Lower lobe of right lung (tissue), 2 donors: ENCODE measurements at regions not wholly inside any gene's neighbourhood (a gene's known extent, or its start where the extent isn't known, plus 50 kb on each side); places are given as distances from the start of the nearest gene placed in this dataset.

Source experiments
- ATAC-seq, 2 donors: fragments of 200-7000 bp; cut with Tn5 transposase; one replicate each; pipeline ENCODE4 v1.9.1; 2020 to 2022; ENCODE audit warnings: mild to moderate bottlenecking in 2 of 2, moderate library complexity in 2 of 2
- DNase-seq: peaks from one replicate; pipeline ENCODE4 v3.0.0-alpha.2; 2020
- H3K27ac ChIP-seq: fragments of 200-600 bp; one replicate; pipeline ENCODE4 v1.8.0; 2022
- H3K27me3 ChIP-seq: fragments of 200-600 bp; one replicate; pipeline ENCODE4 v1.8.0; 2022; ENCODE audit warnings: low read depth
- H3K36me3 ChIP-seq: fragments of 200-600 bp; one replicate; pipeline ENCODE4 v1.8.0; 2022; ENCODE audit warnings: mild to moderate bottlenecking
- H3K4me1 ChIP-seq: fragments of 200-600 bp; one replicate; pipeline ENCODE4 v1.8.0; 2022
- H3K4me3 ChIP-seq: fragments of 200-600 bp; one replicate; pipeline ENCODE4 v1.8.0; 2022; ENCODE audit warnings: mild to moderate bottlenecking
- H3K9me3 ChIP-seq: fragments of 200-600 bp; one replicate; pipeline ENCODE4 v1.8.0; 2022
- CTCF ChIP-seq: fragments of 200-600 bp; IDR thresholded peaks from one replicate; pipeline ENCODE4 v1.8.0; 2022; ENCODE audit warnings: antibody characterized with exemption, mild to moderate bottlenecking
- intact Hi-C: fragments of 100-400 bp; cut with DNase I; formaldehyde crosslinking; loops from one replicate; pipeline ENCODE4 v1.11.0; 2022
- donor health status: DM: no; HTN: yes; CAD: no; lungs with severe emphysema.

GRCh38 chr9:38292480-38292879 lies 100.0 kb upstream of the ALDH1B1 start:
- H3K36me3 ChIP-seq = no peaks in the 10 kb centered on the region
- no peak for TF ChIP-seq CTCF
- intact Hi-C loops = no loop called here
- H3K27me3 ChIP-seq = no peaks in the 10 kb centered on the region
- DNase-seq (no peak), ATAC-seq (no peak)
- H3K27ac ChIP-seq = no peak overlapping the region
- H3K9me3 ChIP-seq = no peaks in the 10 kb centered on the region
- no peak overlapping the region for H3K4me3 ChIP-seq
- H3K4me1 ChIP-seq = peaks cover 6% of the 10 kb centered on the region

- no peaks in the 10 kb centered on the region for H3K27me3 ChIP-seq
- no peaks in the 10 kb centered on the region for H3K9me3 ChIP-seq
- peaks cover 6% of the 10 kb centered on the region for H3K4me1 ChIP-seq
- no peak for TF ChIP-seq CTCF
- DNase-seq (no peak), ATAC-seq (no peak)
- intact Hi-C loops = no loop called here
- no peak overlapping the region for H3K4me3 ChIP-seq
- no peak overlapping the region for H3K27ac ChIP-seq
- H3K36me3 ChIP-seq = no peaks in the 10 kb centered on the region
Observed at GRCh38 chr9:38289866-38290245, 102.6 kb upstream of the ALDH1B1 start.

GRCh38 chr9:38289236-38289865 lies 103.2 kb upstream of the ALDH1B1 start:
- Histone ChIP-seq H3K4me3 (no peak overlapping the region), H3K27me3 (no peaks in the 10 kb centered on the region), H3K4me1 (peaks cover 5% of the 10 kb centered on the region), H3K27ac (no peak overlapping the region), H3K9me3 (no peaks in the 10 kb centered on the region), H3K36me3 (no peaks in the 10 kb centered on the region)
- TF ChIP-seq CTCF = no peak
- ATAC-seq (no peak), DNase-seq (no peak)
- intact Hi-C loops = no loop called here

GRCh38 chr9:38288502-38288901 lies 104.0 kb upstream of the ALDH1B1 start:
- Histone ChIP-seq H3K4me1 (no peaks in the 10 kb centered on the region), H3K4me3 (no peak overlapping the region), H3K27ac (no peak overlapping the region), H3K27me3 (no peaks in the 10 kb centered on the region), H3K9me3 (no peaks in the 10 kb centered on the region), H3K36me3 (no peaks in the 10 kb centered on the region)
- TF ChIP-seq CTCF = no peak
- intact Hi-C loops = no loop called here
- ATAC-seq (no peak), DNase-seq (no peak)

- ATAC-seq (no peak), DNase-seq (no peak)
- H3K36me3 ChIP-seq = no peaks in the 10 kb centered on the region
- no peaks in the 10 kb centered on the region for H3K4me1 ChIP-seq
- no peak for TF ChIP-seq CTCF
- no peak overlapping the region for H3K27ac ChIP-seq
- H3K27me3 ChIP-seq = no peaks in the 10 kb centered on the region
- H3K4me3 ChIP-seq = no peak overlapping the region
- intact Hi-C loops = no loop called here
- H3K9me3 ChIP-seq = no peaks in the 10 kb centered on the region
Observed at GRCh38 chr9:38287420-38287985, 105.0 kb upstream of the ALDH1B1 start.
